ENCODE measurements at regions not wholly inside any gene's neighbourhood (a gene's known extent, or its start where the extent isn't known, plus 50 kb on each side); places are given as distances from the start of the nearest gene placed in this dataset.

DNA sequence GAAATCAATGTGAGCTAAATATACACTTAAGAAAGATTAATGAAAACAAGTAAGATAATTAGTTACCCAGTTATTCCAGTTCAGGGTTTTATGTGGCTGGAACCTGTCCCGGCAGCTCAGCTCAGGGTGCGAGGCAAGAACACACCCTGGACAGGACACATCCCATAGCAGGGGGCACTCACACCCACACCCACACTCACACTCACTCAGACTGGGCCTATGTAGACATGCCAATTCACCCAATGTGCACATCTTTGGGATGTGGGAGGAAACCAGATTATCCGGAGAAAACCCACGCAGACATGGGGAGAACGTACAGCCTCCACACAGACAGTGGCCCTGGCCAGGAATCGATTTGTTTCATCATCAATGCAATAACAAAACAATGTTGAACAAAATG, 66.0 kb upstream of the TMCC3 start:
- TF ChIP-seq, protein P1, sequence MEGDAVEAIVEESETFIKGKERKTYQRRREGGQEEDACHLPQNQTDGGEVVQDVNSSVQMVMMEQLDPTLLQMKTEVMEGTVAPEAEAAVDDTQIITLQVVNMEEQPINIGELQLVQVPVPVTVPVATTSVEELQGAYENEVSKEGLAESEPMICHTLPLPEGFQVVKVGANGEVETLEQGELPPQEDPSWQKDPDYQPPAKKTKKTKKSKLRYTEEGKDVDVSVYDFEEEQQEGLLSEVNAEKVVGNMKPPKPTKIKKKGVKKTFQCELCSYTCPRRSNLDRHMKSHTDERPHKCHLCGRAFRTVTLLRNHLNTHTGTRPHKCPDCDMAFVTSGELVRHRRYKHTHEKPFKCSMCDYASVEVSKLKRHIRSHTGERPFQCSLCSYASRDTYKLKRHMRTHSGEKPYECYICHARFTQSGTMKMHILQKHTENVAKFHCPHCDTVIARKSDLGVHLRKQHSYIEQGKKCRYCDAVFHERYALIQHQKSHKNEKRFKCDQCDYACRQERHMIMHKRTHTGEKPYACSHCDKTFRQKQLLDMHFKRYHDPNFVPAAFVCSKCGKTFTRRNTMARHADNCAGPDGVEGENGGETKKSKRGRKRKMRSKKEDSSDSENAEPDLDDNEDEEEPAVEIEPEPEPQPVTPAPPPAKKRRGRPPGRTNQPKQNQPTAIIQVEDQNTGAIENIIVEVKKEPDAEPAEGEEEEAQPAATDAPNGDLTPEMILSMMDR (IDR thresholded peaks at IDR 0.05) = no peak
- TF ChIP-seq ELK1 (IDR thresholded peaks at IDR 0.05; ENCODE audit: low read depth, low read length) = no peak
- TF ChIP-seq POLR2A (IDR thresholded peaks at IDR 0.05; ENCODE audit: low read length) = no peak
